ENCODE measurements at regions not wholly inside any gene's neighbourhood (a gene's known extent, or its start where the extent isn't known, plus 50 kb on each side); places are given as distances from the start of the nearest gene placed in this dataset.

DNA sequence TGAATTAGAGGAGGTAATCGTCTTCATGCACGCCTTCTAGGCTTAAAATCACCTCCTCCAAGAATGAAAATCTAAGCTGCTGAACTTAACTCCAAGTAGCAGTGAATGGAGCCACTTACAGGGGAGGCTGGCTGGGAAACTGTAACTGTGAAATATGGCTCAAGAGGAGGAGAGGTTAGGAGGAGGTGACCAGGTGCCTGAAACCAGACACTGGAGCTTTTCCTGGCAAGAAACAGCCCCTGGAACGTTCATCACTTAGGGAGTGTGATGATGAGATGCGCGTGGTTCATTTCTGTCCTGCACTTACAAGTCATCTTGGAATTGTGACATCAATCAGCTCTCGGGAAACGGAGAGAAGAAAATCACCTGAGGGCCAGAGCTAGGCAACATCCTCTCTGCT lies 62.3 kb upstream of the TMEM132C start:
- DNase-seq: no peak

DNA sequence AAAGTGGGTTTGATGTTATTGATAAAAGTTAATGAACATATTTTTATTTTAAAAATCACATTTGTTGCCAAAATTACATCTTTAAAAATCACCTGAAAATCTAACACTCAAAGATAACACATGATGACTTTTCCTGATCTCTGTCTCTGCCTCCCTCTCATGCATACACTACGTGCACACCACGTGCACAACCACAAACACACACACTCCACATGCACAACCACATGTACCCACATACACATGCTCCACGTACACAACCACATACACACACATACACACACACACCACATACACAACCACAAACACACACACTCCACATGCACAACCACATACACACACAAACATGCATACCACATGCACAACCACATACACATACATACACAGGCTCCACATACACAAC lies 61.8 kb upstream of the TMEM132C start:
- DNase-seq: no peak

DNA sequence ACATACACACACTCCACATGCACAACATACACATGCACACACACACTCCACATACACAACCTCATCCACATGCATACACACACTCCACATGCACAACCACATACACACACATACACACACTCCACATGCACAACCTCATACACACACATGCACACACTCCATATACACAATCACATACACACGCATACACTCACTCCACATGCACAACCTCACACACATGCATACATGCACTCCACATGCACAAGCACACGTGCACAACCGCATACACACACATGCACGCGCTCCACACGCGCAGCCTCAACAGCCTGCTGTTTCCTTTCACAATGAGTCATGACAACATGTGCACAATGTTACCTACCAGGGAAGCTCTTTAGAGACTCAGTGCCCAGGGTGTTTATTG lies 61.2 kb upstream of the TMEM132C start:
- no peak for DNase-seq
